ENCODE measurements at regions not wholly inside any gene's neighbourhood (a gene's known extent, or its start where the extent isn't known, plus 50 kb on each side); places are given as distances from the start of the nearest gene placed in this dataset.
A peak's percentile ranks its signal among the peaks of the same experiment; 100 is the strongest.

DNA sequence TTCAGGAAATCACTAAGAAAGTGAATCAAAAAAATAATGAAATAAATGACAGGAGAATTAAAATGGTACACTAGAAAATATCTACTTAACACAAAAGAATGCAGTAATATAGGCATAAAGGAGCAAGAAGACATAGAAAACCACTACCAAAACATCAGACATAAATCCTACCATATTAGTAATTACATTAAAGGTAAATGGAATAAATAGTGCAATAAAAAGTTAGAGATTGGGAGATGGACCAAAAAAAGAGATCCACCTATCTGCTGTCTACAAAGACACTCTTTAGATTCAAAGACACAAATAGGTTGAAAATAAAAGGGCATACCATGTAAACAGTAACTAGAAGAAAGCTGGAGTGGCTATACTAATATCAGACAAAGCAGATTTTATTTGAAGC is 167.0 kb upstream of the SAMSN1 start:
- TF ChIP-seq, protein P1, sequence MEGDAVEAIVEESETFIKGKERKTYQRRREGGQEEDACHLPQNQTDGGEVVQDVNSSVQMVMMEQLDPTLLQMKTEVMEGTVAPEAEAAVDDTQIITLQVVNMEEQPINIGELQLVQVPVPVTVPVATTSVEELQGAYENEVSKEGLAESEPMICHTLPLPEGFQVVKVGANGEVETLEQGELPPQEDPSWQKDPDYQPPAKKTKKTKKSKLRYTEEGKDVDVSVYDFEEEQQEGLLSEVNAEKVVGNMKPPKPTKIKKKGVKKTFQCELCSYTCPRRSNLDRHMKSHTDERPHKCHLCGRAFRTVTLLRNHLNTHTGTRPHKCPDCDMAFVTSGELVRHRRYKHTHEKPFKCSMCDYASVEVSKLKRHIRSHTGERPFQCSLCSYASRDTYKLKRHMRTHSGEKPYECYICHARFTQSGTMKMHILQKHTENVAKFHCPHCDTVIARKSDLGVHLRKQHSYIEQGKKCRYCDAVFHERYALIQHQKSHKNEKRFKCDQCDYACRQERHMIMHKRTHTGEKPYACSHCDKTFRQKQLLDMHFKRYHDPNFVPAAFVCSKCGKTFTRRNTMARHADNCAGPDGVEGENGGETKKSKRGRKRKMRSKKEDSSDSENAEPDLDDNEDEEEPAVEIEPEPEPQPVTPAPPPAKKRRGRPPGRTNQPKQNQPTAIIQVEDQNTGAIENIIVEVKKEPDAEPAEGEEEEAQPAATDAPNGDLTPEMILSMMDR (IDR thresholded peaks at IDR 0.05; ENCODE audit: insufficient read depth, low read depth, low read length): no peak
- no peak overlapping the region for H3K4me3 ChIP-seq (ENCODE audit: low read depth, low read length)
- DNase-seq (ENCODE audit: low read depth): no peak

DNA sequence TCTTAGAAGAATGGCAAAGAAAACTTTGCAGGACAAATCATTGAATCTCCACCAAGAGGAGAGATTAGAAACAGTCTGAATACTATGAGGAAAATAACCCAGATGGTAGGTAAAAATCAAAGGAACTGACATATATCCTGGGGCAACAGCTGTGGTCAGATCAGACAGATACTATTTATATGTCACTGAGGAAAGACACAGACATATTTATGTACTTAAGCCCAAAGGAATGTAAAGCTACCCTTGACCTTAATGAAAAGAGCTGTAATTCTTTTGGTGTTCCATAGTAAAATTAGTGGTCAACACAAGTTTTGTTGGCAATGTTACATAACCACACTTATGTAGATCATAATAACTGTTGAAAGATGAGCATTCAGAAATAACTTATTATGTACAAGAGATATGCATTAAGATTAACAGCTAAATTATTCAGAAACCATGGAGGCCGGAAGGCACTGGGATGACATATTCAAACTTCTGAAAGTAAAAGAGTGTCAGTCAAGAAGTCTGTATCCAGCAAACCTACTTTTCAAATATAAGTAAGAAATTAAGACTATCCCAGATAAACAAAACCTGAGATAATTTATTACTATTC is 166.1 kb upstream of the SAMSN1 start:
- no peak overlapping the region for H3K4me3 ChIP-seq (ENCODE audit: low read depth, low read length)
- TF ChIP-seq, protein P1 (IDR thresholded peaks at IDR 0.05; ENCODE audit: insufficient read depth, low read depth, low read length): no peak
- DNase-seq (ENCODE audit: low read depth): peak; percentile 12

DNA sequence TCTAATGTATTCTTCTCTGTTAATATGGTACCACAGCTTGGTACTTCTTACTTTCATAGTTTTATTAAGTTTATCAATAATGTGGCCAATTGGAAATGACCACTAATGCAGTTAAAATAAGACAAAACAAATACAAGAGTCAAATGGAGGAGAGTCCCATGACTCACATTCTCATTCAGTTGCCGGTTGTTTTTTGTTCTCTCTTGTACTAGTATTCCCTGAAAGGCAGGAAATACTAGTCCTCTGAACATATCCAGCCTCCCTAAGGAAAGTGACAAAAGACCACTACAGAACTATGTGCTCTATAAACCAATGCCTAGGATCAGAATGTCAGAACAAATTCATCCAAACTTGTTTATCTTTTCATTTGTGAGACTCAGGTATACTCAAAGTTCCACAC is 165.2 kb upstream of the SAMSN1 start:
- no peak overlapping the region for H3K4me3 ChIP-seq (ENCODE audit: low read depth, low read length)
- DNase-seq (ENCODE audit: low read depth): no peak
- TF ChIP-seq, protein P1 (IDR thresholded peaks at IDR 0.05; ENCODE audit: insufficient read depth, low read depth, low read length): no peak

DNA sequence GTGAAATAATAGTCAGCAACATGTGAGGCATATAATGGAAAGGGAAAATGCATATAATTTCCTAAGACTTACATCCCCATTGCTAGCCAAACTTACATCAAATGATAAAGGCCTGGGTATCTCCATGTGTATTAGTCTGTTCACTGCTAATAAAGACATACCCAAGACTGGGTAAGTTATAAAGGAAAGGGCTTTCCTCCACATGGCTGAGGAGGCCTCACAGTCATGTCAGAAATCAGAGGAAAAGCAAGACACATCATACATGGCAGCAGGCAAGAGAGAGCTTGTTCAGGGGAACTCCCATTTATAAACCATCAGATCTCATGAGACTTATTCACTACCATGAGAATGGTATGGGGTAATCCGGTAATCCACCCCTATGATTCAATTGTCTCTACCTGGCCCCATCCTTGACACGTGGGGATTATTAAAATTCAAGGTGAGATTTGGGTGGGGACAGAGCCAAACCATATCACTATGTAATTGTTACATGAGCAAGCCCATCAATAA is 161.5 kb upstream of the SAMSN1 start:
- DNase-seq (ENCODE audit: low read depth): no peak
- TF ChIP-seq, protein P1 (IDR thresholded peaks at IDR 0.05; ENCODE audit: insufficient read depth, low read depth, low read length): no peak
- H3K4me3 ChIP-seq (ENCODE audit: low read depth, low read length): no peak overlapping the region

DNA sequence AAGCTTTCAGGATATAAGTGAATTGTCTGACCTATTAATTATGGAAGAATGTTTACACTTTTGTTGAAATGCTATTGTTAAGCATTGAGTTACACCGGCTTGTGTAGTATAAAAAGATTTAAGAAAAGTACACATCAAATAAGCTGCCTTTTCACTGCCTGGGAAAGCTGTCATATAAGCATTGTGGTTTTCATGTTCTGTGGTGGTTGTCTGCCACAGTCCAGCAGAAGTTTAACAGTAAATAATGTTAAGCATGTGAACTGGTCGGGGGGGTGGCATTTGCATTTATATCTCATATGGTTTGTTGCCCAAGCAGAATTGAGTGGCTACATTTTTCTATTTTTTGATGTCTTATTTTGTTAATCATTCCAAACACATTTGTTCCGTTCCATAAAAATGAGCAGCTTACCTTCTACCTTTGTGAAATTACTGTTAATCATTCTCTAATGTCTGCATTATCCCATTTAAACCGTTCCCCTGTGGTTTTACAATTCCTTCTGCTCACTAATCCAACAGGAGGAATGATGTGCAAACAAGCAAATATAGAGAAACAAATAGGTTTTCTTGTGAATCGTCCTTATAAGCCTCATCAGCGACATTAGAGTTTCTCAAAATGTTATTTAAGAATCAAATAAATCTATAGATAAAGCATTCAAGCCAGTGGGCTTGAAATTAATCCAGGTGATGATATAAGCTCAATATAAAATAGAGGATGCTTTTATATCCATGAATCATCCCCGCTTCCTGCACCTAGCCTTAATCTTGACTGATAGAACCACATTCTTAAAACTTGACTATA is 160.8 kb upstream of the SAMSN1 start:
- TF ChIP-seq, protein P1 (IDR thresholded peaks at IDR 0.05; ENCODE audit: insufficient read depth, low read depth, low read length): no peak
- no peak overlapping the region for H3K4me3 ChIP-seq (ENCODE audit: low read depth, low read length)
- no peak for DNase-seq (ENCODE audit: low read depth)

DNA sequence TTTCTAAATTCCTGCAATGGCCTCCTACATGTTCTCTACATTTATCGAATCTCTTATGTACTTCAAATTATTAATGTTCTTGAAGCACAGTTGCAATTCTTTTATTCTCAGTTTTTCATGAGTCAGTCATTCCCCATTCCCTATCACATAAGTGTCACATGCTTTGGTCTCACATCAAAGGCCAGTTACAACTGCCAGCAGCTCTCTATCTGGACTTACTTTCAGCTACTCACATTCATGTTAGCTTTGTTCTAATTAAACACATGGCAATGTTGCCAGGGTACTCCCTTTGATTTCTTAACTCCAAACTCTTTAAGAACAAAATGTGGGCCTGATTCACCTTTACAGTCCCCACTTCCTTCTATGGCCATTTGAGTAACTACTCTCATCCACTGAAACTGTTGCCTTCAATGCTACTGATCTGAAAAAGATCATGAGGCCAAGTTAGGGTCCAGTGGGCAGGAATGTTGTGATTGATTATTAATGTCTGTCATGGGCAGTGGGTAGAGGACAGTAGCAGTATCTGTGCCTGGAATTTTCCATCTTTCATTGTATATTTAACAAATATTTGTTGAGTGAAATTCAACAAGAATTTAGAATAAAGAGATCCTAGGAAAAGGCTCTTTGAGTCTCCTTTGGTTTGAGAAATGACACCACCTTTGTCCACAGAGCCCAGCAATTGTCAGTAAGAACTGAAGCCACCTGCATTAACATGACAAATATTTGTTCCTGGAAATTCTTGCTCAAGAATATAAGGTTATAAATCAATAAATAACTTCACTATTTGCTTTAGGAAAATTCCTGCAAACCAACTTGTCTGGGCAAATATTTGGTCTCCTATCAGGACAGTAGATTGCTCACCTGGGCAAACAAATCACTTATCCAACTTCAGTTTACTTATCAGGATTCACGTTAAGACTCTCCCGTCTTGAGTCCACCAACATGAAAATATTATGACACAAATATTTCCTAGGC is 153.6 kb upstream of the SAMSN1 start:
- TF ChIP-seq, protein P1 (IDR thresholded peaks at IDR 0.05; ENCODE audit: insufficient read depth, low read depth, low read length): no peak
- no peak for DNase-seq (ENCODE audit: low read depth)

More for the DNA sequence above, 153.6 kb upstream of the SAMSN1 start:
- no peak overlapping the region for H3K4me3 ChIP-seq (ENCODE audit: low read depth, low read length)
